MM.1S (cell line): ENCODE measurements at regions not wholly inside any gene's neighbourhood (a gene's known extent, or its start where the extent isn't known, plus 50 kb on each side); places are given as distances from the start of the nearest gene placed in this dataset.
"Not testable (repeated sequence)": the region's sequence is repeated elsewhere in the genome, so short reads cannot be mapped to it uniquely, and the experiment has no call there.

Source experiments
- DNase-seq: peaks from one replicate; pipeline ENCODE4 v3.0.0-alpha.2; 2015
- H2AFZ ChIP-seq: fragments of 300-600 bp; sonication (generic); 2 replicates; pipeline ENCODE4 v1.6.0; 2016; ENCODE audit warnings: antibody characterized with exemption, low read length
- H3F3A ChIP-seq: fragments of 300-600 bp; sonication (generic); 2 replicates; pipeline ENCODE4 v1.6.1; 2016; ENCODE audit warnings: mild to moderate bottlenecking, antibody characterized with exemption, low read length, moderate library complexity, mixed read lengths; ENCODE audit not compliant: insufficient read depth
- H3K27ac ChIP-seq: fragments of 300-600 bp; sonication (generic); 2 replicates; pipeline ENCODE4 v1.5.1; 2016; ENCODE audit warnings: mild to moderate bottlenecking, low read length
- H3K27me3 ChIP-seq: fragments of 300-600 bp; sonication (generic); replicated peaks from 2 replicates; pipeline ENCODE4 v1.6.0; 2016; ENCODE audit warnings: low read length; ENCODE audit not compliant: insufficient read depth
- H3K36me3 ChIP-seq: fragments of 300-600 bp; sonication (generic); replicated peaks from 2 replicates; pipeline ENCODE4 v1.6.1; 2016; ENCODE audit warnings: mild to moderate bottlenecking, low read length, mixed read lengths; ENCODE audit not compliant: insufficient read depth
- H3K4me1 ChIP-seq: fragments of 300-600 bp; sonication (generic); 2 replicates; pipeline ENCODE4 v1.6.1; 2016; ENCODE audit warnings: low read length, mixed read lengths
- H3K4me2 ChIP-seq: fragments of 300-600 bp; sonication (generic); 2 replicates; pipeline ENCODE4 v1.6.0; 2016; ENCODE audit warnings: low read depth, low read length
- H3K4me3 ChIP-seq: fragments of 300-600 bp; sonication (generic); 2 replicates; pipeline ENCODE4 v1.5.1; 2016; ENCODE audit warnings: low read length, mixed read lengths
- H3K79me2 ChIP-seq: fragments of 300-600 bp; sonication (generic); 2 replicates; pipeline ENCODE4 v1.6.1; 2016; ENCODE audit warnings: mixed run types, low read length, mixed read lengths
- H3K9ac ChIP-seq: fragments of 300-600 bp; sonication (generic); 2 replicates; pipeline ENCODE4 v1.6.1; 2016; ENCODE audit warnings: low read length, mixed read lengths
- H3K9me2 ChIP-seq: fragments of 300-600 bp; sonication (generic); replicated peaks from 2 replicates; pipeline ENCODE4 v1.6.1; 2016; ENCODE audit warnings: mild to moderate bottlenecking, low read length, mixed read lengths; ENCODE audit not compliant: insufficient read depth
- H3K9me3 ChIP-seq: fragments of 300-600 bp; sonication (generic); replicated peaks from 2 replicates; pipeline ENCODE4 v1.6.1; 2016; ENCODE audit warnings: mild to moderate bottlenecking, low read length, mixed read lengths; ENCODE audit not compliant: insufficient read depth
- H4K20me1 ChIP-seq: fragments of 300-600 bp; sonication (generic); 2 replicates; pipeline ENCODE4 v1.6.1; 2016; ENCODE audit warnings: mild to moderate bottlenecking, low read length, moderate library complexity, mixed read lengths; ENCODE audit not compliant: insufficient read depth
- CTCF ChIP-seq: fragments of 300-600 bp; sonication (generic); IDR thresholded peaks from 2 replicates; pipeline ENCODE4 v1.5.1; 2016; ENCODE audit warnings: antibody characterized with exemption, low read length, mixed read lengths
- EZH2 ChIP-seq: fragments of 300-600 bp; sonication (generic); optimal IDR thresholded peaks from 2 replicates; pipeline ENCODE3; 2017; ENCODE audit warnings: low read depth, mild to moderate bottlenecking, antibody characterized with exemption, low read length, mixed read lengths
- EZH2phosphoT487 ChIP-seq: fragments of 300-600 bp; sonication (generic); IDR thresholded peaks from 2 replicates; pipeline ENCODE4 v1.6.1; 2018; ENCODE audit warnings: antibody characterized with exemption, low read length

GRCh38 chr1:244330318-244330625, 121.4 kb downstream of the ADSS2 start:
- Histone ChIP-seq H3K9me2 (no peaks in the 10 kb centered on the region), H3K9me3 (no peaks in the 10 kb centered on the region), H4K20me1 (no peaks in the 10 kb centered on the region), H2AFZ (no peak overlapping the region), H3K79me2 (no peaks in the 10 kb centered on the region), H3K4me2 (no peak overlapping the region), H3K27ac (no peak overlapping the region), H3F3A (no peaks in the 10 kb centered on the region), H3K4me3 (no peak overlapping the region), H3K36me3 (no peaks in the 10 kb centered on the region), H3K4me1 (no peaks in the 10 kb centered on the region), H3K9ac (no peak overlapping the region), H3K27me3 (no peaks in the 10 kb centered on the region)
- TF ChIP-seq EZH2phosphoT487 (no peak), EZH2 (no peak), CTCF (no peak)
- DNase-seq: no peak

GRCh38 chr1:244332761-244333160, 118.9 kb downstream of the ADSS2 start:
- not testable (repeated sequence) for H3K4me2 ChIP-seq, H3K4me1 ChIP-seq, H3K27me3 ChIP-seq, H3K9me2 ChIP-seq, H3K79me2 ChIP-seq, H4K20me1 ChIP-seq, H3K27ac ChIP-seq, H3K9me3 ChIP-seq, H2AFZ ChIP-seq, DNase-seq, H3F3A ChIP-seq, H3K36me3 ChIP-seq, H3K9ac ChIP-seq, H3K4me3 ChIP-seq

- not testable (repeated sequence) for H3K9ac ChIP-seq, H3K79me2 ChIP-seq, H4K20me1 ChIP-seq, H3K4me2 ChIP-seq, H3K36me3 ChIP-seq, H3K27me3 ChIP-seq, H3K9me3 ChIP-seq, H3K4me1 ChIP-seq, H3K9me2 ChIP-seq, DNase-seq, H3K4me3 ChIP-seq, H3F3A ChIP-seq, H3K27ac ChIP-seq, H2AFZ ChIP-seq
These were observed 117.4 kb downstream of the ADSS2 start for GRCh38 chr1:244334315-244334714.

- not testable (repeated sequence) for H4K20me1 ChIP-seq, H3K27ac ChIP-seq, H3K9ac ChIP-seq, H3F3A ChIP-seq, H3K4me3 ChIP-seq, H3K4me1 ChIP-seq, H2AFZ ChIP-seq, H3K9me3 ChIP-seq, DNase-seq, H3K27me3 ChIP-seq, H3K79me2 ChIP-seq, H3K4me2 ChIP-seq, H3K36me3 ChIP-seq, H3K9me2 ChIP-seq
These were observed 116.9 kb downstream of the ADSS2 start for GRCh38 chr1:244334842-244335241.

- no peak for DNase-seq
- no peaks in the 10 kb centered on the region for H4K20me1 ChIP-seq
- no peaks in the 10 kb centered on the region for H3K79me2 ChIP-seq
- no peak overlapping the region for H3K27ac ChIP-seq
- H3K9ac ChIP-seq: no peak overlapping the region
- no peak overlapping the region for H3K4me3 ChIP-seq
- no peaks in the 10 kb centered on the region for H3K9me2 ChIP-seq
- no peaks in the 10 kb centered on the region for H3K4me1 ChIP-seq
- H3F3A ChIP-seq: no peaks in the 10 kb centered on the region
- no peak overlapping the region for H3K4me2 ChIP-seq
- H3K9me3 ChIP-seq: no peaks in the 10 kb centered on the region
- TF ChIP-seq CTCF: no peak
- no peak for TF ChIP-seq EZH2phosphoT487
- no peak for TF ChIP-seq EZH2
- H3K36me3 ChIP-seq: no peaks in the 10 kb centered on the region
- H2AFZ ChIP-seq: no peak overlapping the region
- no peaks in the 10 kb centered on the region for H3K27me3 ChIP-seq
These were observed 116.3 kb downstream of the ADSS2 start for GRCh38 chr1:244335456-244335855.
